Erythroblast (primary cell): ENCODE measurements at regions not wholly inside any gene's neighbourhood (a gene's known extent, or its start where the extent isn't known, plus 50 kb on each side); places are given as distances from the start of the nearest gene placed in this dataset.

ENCODE experiments used
- GATA1 ChIP-seq: IDR thresholded peaks from 2 replicates; pipeline ENCODE4 v1.6.1; 2011; ENCODE audit warnings: low read depth, mild to moderate bottlenecking, control low read depth, low read length, moderate library complexity
- POLR2A ChIP-seq: IDR thresholded peaks from 2 replicates; pipeline ENCODE4 v1.6.1; 2011; ENCODE audit warnings: mild to moderate bottlenecking, low read length

DNA sequence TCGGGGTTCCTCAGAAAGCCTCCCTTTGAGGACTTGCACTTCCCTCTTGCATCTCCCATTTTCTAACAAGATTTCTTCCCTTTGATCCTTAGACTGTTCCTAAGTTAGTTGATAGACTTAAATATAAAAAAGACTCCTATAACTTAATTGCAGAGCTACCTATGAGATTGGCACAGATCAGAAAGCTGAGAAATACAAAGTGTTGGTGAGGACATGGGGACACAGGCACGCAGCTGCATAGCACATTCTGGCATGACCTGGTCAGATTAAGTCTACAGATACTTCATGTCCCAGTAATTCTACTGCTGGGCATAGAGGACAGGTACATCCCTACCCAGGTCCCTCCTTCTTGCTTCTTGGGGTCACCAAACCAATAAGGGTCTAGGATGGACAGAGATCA, 141.7 kb upstream of the LHX5 start:
- no peak for TF ChIP-seq POLR2A
- TF ChIP-seq GATA1, result no peak
